ENCODE measurements at regions not wholly inside any gene's neighbourhood (a gene's known extent, or its start where the extent isn't known, plus 50 kb on each side); places are given as distances from the start of the nearest gene placed in this dataset.

DNA sequence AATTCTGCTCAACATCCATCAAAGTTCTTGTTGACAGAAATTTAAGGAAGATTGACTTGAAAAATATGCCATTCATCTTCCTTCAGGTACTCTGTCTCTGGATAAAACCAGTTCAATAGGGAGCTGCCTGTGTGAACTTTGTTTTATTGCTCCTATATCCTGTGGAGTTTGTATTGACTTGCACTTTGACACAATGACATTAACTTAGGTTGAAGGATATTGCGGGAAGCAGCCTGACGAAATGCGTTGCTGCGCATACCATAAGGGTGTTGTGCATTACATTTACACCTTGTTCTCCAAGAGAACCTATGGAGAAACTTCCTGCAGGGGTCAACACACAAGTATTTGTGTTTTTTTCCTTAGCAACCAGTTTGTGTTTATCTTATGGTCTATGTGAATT is 185.4 kb upstream of the GRIK2 start:
- H3K9ac ChIP-seq (ENCODE audit: insufficient read depth, low read length, poor library complexity, severe bottlenecking) = no peak overlapping the region
- TF ChIP-seq, protein P1, sequence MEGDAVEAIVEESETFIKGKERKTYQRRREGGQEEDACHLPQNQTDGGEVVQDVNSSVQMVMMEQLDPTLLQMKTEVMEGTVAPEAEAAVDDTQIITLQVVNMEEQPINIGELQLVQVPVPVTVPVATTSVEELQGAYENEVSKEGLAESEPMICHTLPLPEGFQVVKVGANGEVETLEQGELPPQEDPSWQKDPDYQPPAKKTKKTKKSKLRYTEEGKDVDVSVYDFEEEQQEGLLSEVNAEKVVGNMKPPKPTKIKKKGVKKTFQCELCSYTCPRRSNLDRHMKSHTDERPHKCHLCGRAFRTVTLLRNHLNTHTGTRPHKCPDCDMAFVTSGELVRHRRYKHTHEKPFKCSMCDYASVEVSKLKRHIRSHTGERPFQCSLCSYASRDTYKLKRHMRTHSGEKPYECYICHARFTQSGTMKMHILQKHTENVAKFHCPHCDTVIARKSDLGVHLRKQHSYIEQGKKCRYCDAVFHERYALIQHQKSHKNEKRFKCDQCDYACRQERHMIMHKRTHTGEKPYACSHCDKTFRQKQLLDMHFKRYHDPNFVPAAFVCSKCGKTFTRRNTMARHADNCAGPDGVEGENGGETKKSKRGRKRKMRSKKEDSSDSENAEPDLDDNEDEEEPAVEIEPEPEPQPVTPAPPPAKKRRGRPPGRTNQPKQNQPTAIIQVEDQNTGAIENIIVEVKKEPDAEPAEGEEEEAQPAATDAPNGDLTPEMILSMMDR (IDR thresholded peaks at IDR 0.05) = no peak
- intact Hi-C loops (cut with micrococcal nuclease) = no loop called here
- no peaks in the 10 kb centered on the region for H3K4me1 Mint-ChIP-seq
- no peaks in the 10 kb centered on the region for H3K36me3 Mint-ChIP-seq
- no peaks in the 10 kb centered on the region for H3K9me3 ChIP-seq (replicated peaks in 1 of 2; ENCODE audit: control insufficient read depth in 1 of 2, insufficient read depth in 1 of 2, low read length in 2 of 2)
- no peak overlapping the region for H3K4me3 Mint-ChIP-seq
- peaks cover 0 to 2% (median 0%) of the 10 kb centered on the region in 7 donors for H3K9me3 Mint-ChIP-seq
- H3K4me3 ChIP-seq (replicated peaks in 1 of 3; ENCODE audit: low read depth in 2 of 3, low read length in 3 of 3) = no peak overlapping the region
- no peaks in the 10 kb centered on the region for H3K4me1 ChIP-seq (ENCODE audit: control insufficient read depth in 1 of 2, insufficient read depth in 2 of 2, low read length in 2 of 2)
- H3K27me3 Mint-ChIP-seq (ENCODE audit: low read depth in 3 of 3) = peaks cover 0 to 2% (median 0%) of the 10 kb centered on the region in 3 donors
- H3K36me3 ChIP-seq (replicated peaks in 1 of 2; ENCODE audit: control insufficient read depth in 1 of 2, insufficient read depth in 2 of 2, low read length in 2 of 2) = no peaks in the 10 kb centered on the region
- no peaks in the 10 kb centered on the region for H3K27me3 ChIP-seq (ENCODE audit: control insufficient read depth in 2 of 2, insufficient read depth in 2 of 2, low read length in 2 of 2)
- no peak overlapping the region for H3K27ac Mint-ChIP-seq
- no peaks in the 10 kb centered on the region for H3K79me2 ChIP-seq (ENCODE audit: insufficient read depth, low read length)
- H4K20me1 ChIP-seq (ENCODE audit: insufficient read depth, low read length) = no peaks in the 10 kb centered on the region
- no peak overlapping the region for H2AFZ ChIP-seq (ENCODE audit: insufficient read depth, low read depth, low read length, poor library complexity, severe bottlenecking)
- H3K4me2 ChIP-seq (replicated peaks; ENCODE audit: extremely low read depth, low read length, poor library complexity, severe bottlenecking) = no peak overlapping the region
- DNase-seq = no peak
- no peak overlapping the region for H3K27ac ChIP-seq (ENCODE audit: low read depth in 1 of 2, low read length in 2 of 2)
- no CpG with 5 or more reads among the region's 4 CpGs for WGBS (ENCODE audit: insufficient coverage)

DNA sequence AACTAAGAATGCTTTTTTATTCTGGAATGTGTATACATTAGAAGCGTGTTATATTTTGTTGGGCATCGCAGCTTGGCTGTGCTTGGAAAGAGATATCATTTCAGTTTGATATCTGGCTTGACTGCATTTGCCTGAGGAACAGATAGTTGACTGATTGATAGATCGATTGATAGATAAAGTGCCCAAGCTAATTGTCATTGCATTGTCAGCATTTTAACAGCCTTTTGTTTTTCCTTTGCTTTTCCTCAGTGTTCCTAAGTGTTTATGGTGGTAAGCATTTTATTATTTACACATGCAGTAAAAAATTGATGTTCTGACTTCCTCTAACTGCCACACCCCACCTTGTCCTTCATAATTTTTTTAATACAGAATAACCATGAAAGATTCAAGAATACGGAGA is 180.9 kb upstream of the GRIK2 start:
- Histone ChIP-seq H3K27me3 (ENCODE audit: control insufficient read depth in 2 of 2, insufficient read depth in 2 of 2, low read length in 2 of 2) (no peaks in the 10 kb centered on the region), H3K9ac (ENCODE audit: insufficient read depth, low read length, poor library complexity, severe bottlenecking) (no peak overlapping the region), H3K27ac (ENCODE audit: low read depth in 1 of 2, low read length in 2 of 2) (no peak overlapping the region), H3K4me3 (replicated peaks in 1 of 3; ENCODE audit: low read depth in 2 of 3, low read length in 3 of 3) (no peak overlapping the region), H3K4me1 (ENCODE audit: control insufficient read depth in 1 of 2, insufficient read depth in 2 of 2, low read length in 2 of 2) (no peaks in the 10 kb centered on the region), H4K20me1 (ENCODE audit: insufficient read depth, low read length) (no peaks in the 10 kb centered on the region), H3K36me3 (replicated peaks in 1 of 2; ENCODE audit: control insufficient read depth in 1 of 2, insufficient read depth in 2 of 2, low read length in 2 of 2) (no peaks in the 10 kb centered on the region), H3K9me3 (replicated peaks in 1 of 2; ENCODE audit: control insufficient read depth in 1 of 2, insufficient read depth in 1 of 2, low read length in 2 of 2) (no peaks in the 10 kb centered on the region), H3K4me2 (replicated peaks; ENCODE audit: extremely low read depth, low read length, poor library complexity, severe bottlenecking) (no peak overlapping the region), H2AFZ (ENCODE audit: insufficient read depth, low read depth, low read length, poor library complexity, severe bottlenecking) (no peak overlapping the region), H3K79me2 (ENCODE audit: insufficient read depth, low read length) (no peaks in the 10 kb centered on the region)
- no peak for DNase-seq
- H3K36me3 Mint-ChIP-seq = no peaks in the 10 kb centered on the region
- intact Hi-C loops (cut with micrococcal nuclease) = no loop called here
- WGBS (ENCODE audit: insufficient coverage) = 89% methylated on average over 2 of the region's 4 CpGs
- TF ChIP-seq, protein P1 (IDR thresholded peaks at IDR 0.05) = no peak
- no peak overlapping the region for H3K27ac Mint-ChIP-seq
- no peaks in the 10 kb centered on the region for H3K4me1 Mint-ChIP-seq
- H3K9me3 Mint-ChIP-seq = peaks cover 0 to 2% (median 0%) of the 10 kb centered on the region in 7 donors
- no peaks in the 10 kb centered on the region for H3K27me3 Mint-ChIP-seq (ENCODE audit: low read depth in 3 of 3)
- H3K4me3 Mint-ChIP-seq = no peak overlapping the region

All from CD14-positive monocyte (primary cell).